Panc1 (cell line): ENCODE measurements at regions not wholly inside any gene's neighbourhood (a gene's known extent, or its start where the extent isn't known, plus 50 kb on each side); places are given as distances from the start of the nearest gene placed in this dataset.

Experiments
- TF ChIP-seq, protein P1 (sequence below): fragments of 450-650 bp; IDR thresholded peaks from 2 replicates; pipeline ENCODE4 v1.5.1; 2017; ENCODE audit warnings: mild to moderate bottlenecking
- TF ChIP-seq, protein P2 (sequence below), 2 experiments: IDR thresholded peaks; 2 replicates each; pipeline ENCODE4 v1.6.1; 2011 to 2012; ENCODE audit warnings: low read depth in 2 of 2, control low read depth in 1 of 2, low read length in 1 of 2, mild to moderate bottlenecking in 1 of 2, moderate library complexity in 1 of 2; ENCODE audit not compliant: insufficient read depth in 1 of 2

DNA sequence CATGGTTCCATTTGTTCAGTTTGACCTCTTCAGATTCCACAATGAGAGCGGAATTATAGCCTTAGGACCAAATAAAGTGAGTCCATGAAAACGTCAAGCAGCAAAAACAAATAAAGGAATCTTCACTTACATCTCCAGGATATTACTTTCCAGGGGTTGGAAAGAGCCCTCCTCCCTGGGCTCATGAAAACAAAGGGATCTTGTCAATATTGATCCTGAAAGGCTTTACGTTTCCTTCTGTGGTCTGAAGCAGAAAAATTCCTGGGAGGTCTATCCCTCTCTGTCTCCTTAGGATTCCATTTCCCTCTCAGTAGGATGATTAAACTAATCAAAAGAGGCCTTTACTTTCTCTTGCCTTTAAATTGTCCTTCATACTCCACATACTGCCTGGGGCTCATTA lies 293.5 kb downstream of the GPAM start:
- TF ChIP-seq, protein P1, sequence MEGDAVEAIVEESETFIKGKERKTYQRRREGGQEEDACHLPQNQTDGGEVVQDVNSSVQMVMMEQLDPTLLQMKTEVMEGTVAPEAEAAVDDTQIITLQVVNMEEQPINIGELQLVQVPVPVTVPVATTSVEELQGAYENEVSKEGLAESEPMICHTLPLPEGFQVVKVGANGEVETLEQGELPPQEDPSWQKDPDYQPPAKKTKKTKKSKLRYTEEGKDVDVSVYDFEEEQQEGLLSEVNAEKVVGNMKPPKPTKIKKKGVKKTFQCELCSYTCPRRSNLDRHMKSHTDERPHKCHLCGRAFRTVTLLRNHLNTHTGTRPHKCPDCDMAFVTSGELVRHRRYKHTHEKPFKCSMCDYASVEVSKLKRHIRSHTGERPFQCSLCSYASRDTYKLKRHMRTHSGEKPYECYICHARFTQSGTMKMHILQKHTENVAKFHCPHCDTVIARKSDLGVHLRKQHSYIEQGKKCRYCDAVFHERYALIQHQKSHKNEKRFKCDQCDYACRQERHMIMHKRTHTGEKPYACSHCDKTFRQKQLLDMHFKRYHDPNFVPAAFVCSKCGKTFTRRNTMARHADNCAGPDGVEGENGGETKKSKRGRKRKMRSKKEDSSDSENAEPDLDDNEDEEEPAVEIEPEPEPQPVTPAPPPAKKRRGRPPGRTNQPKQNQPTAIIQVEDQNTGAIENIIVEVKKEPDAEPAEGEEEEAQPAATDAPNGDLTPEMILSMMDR = no peak
- TF ChIP-seq, protein P2, sequence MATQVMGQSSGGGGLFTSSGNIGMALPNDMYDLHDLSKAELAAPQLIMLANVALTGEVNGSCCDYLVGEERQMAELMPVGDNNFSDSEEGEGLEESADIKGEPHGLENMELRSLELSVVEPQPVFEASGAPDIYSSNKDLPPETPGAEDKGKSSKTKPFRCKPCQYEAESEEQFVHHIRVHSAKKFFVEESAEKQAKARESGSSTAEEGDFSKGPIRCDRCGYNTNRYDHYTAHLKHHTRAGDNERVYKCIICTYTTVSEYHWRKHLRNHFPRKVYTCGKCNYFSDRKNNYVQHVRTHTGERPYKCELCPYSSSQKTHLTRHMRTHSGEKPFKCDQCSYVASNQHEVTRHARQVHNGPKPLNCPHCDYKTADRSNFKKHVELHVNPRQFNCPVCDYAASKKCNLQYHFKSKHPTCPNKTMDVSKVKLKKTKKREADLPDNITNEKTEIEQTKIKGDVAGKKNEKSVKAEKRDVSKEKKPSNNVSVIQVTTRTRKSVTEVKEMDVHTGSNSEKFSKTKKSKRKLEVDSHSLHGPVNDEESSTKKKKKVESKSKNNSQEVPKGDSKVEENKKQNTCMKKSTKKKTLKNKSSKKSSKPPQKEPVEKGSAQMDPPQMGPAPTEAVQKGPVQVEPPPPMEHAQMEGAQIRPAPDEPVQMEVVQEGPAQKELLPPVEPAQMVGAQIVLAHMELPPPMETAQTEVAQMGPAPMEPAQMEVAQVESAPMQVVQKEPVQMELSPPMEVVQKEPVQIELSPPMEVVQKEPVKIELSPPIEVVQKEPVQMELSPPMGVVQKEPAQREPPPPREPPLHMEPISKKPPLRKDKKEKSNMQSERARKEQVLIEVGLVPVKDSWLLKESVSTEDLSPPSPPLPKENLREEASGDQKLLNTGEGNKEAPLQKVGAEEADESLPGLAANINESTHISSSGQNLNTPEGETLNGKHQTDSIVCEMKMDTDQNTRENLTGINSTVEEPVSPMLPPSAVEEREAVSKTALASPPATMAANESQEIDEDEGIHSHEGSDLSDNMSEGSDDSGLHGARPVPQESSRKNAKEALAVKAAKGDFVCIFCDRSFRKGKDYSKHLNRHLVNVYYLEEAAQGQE (IDR thresholded peaks at IDR 0.05; ENCODE audit: insufficient read depth in 1 of 2, low read depth in 2 of 2, low read length in 1 of 2) = no peak
